BJ (cell line): ENCODE measurements at regions not wholly inside any gene's neighbourhood (a gene's known extent, or its start where the extent isn't known, plus 50 kb on each side); places are given as distances from the start of the nearest gene placed in this dataset.
A peak's percentile ranks its signal among the peaks of the same experiment; 100 is the strongest.

ENCODE experiments used
- CTCF ChIA-PET: fragments of 350-600 bp; formaldehyde crosslinking; extraction: SDS; loops from one replicate; lab custom pipeline; 2021; ENCODE audit warnings: antibody characterized with exemption, inconsistent platforms; lab: Yijun Ruan, JAX
- POLR2A ChIA-PET: fragments of 300-600 bp; sonication (Branson Sonifier 250); formaldehyde crosslinking; extraction: SDS; loops from one replicate; lab custom pipeline; 2021; ENCODE audit warnings: antibody characterized with exemption; lab: Charles Lee
- DNase-seq: peaks from one replicate; pipeline ENCODE4 v3.0.0-alpha.2; 2011; ENCODE audit warnings: low read depth
- H3K27me3 ChIP-seq: 2 replicates; pipeline ENCODE4 v1.6.0; 2011; ENCODE audit warnings: low read length; ENCODE audit not compliant: control insufficient read depth, insufficient read depth
- H3K36me3 ChIP-seq: 2 replicates; pipeline ENCODE4 v1.5.1; 2011; ENCODE audit warnings: low read length; ENCODE audit not compliant: control insufficient read depth, insufficient read depth
- H3K4me3 ChIP-seq: 2 replicates; pipeline ENCODE4 v1.5.1; 2011; ENCODE audit warnings: low read depth, mild to moderate bottlenecking, control low read depth, low read length
- TF ChIP-seq, protein P1 (sequence below): IDR thresholded peaks from 2 replicates; pipeline ENCODE4 v1.5.1; 2011; ENCODE audit warnings: low read depth, mild to moderate bottlenecking, control low read depth, inconsistent platforms, low read length, moderate library complexity; ENCODE audit not compliant: insufficient read depth

GRCh38 chr22:22408731-22409696, 99.5 kb downstream of the ZNF280B start:
- ChIA-PET CTCF (interaction anchor here (0.7 to 1.7 kb wide), 5 partner anchors 14 to 201 kb away, joined by 3 to 4 read pairs (median 3); no protein-coding TSS in a partner anchor), POLR2A (no interaction called here)
- H3K4me3 ChIP-seq, result no peak overlapping the region
- H3K36me3 ChIP-seq, result no peaks in the 10 kb centered on the region
- no peak for DNase-seq
- no peaks in the 10 kb centered on the region; the same call in 1 of the 2 replicates for H3K27me3 ChIP-seq
- TF ChIP-seq, protein P1, sequence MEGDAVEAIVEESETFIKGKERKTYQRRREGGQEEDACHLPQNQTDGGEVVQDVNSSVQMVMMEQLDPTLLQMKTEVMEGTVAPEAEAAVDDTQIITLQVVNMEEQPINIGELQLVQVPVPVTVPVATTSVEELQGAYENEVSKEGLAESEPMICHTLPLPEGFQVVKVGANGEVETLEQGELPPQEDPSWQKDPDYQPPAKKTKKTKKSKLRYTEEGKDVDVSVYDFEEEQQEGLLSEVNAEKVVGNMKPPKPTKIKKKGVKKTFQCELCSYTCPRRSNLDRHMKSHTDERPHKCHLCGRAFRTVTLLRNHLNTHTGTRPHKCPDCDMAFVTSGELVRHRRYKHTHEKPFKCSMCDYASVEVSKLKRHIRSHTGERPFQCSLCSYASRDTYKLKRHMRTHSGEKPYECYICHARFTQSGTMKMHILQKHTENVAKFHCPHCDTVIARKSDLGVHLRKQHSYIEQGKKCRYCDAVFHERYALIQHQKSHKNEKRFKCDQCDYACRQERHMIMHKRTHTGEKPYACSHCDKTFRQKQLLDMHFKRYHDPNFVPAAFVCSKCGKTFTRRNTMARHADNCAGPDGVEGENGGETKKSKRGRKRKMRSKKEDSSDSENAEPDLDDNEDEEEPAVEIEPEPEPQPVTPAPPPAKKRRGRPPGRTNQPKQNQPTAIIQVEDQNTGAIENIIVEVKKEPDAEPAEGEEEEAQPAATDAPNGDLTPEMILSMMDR, result peak; percentile 56

- CTCF ChIA-PET, result interaction anchor here (0.9 to 1.7 kb wide), 2 partner anchors 66 to 202 kb away, joined by 3 to 4 read pairs; no protein-coding TSS in a partner anchor
- no peaks in the 10 kb centered on the region for H3K36me3 ChIP-seq
- peaks cover 3% of the 10 kb centered on the region for H3K27me3 ChIP-seq
- no peak for DNase-seq
- POLR2A ChIA-PET, result no interaction called here
- H3K4me3 ChIP-seq, result no peak overlapping the region
- TF ChIP-seq, protein P1, result no peak
Observed at GRCh38 chr22:22410121-22410520, 98.4 kb downstream of the ZNF280B start.

DNA sequence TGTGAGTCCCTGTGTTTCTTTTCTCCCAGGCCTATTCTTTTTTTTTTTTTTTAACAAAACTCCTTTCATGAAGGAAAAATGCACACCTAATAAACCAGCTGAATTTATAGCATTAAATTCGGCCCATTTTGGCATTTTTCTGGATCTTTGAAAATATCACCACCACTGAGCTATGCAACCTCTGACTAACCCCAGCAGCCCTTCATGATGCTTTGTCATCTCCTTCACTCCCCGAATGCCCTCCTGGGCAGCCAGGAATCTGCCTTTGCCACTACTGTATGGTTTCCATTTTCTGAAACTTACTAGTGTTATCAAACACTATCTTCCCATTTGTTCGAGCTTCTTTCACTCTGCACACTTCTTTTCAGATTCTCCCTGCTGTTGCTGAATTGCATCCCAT, 97.9 kb downstream of the ZNF280B start:
- ChIA-PET POLR2A (no interaction called here), CTCF (no interaction called here)
- TF ChIP-seq, protein P1, result no peak
- Histone ChIP-seq H3K27me3 (peaks cover 3% of the 10 kb centered on the region), H3K36me3 (no peaks in the 10 kb centered on the region), H3K4me3 (no peak overlapping the region)
- DNase-seq, result no peak

DNA sequence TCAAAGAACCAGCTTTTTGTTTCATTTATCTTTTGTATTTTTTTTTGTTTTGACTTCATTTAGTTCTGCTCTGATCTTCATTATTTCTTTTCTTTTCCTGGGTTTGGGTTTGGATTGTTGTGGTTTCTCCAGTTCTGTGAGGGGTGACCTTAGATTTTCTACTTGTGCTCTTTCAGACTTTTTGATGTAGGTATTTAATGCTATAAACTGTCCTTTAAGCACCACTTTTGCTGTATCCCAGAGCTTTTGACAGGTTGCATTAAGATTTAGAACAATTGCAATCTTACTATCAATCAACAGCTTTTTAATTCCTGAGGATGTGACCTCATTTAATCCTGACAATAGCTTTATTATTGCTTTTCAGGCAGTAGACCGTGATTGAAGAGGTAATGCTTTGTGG, 94.3 kb downstream of the ZNF280B start:
- DNase-seq, result no peak
- POLR2A ChIA-PET, result no interaction called here
- TF ChIP-seq, protein P1, result no peak
- peaks cover 3% of the 10 kb centered on the region for H3K27me3 ChIP-seq
- CTCF ChIA-PET, result interaction anchor here (2.7 kb wide), 1 partner anchor 8 kb away, joined by 11 read pairs; no protein-coding TSS in a partner anchor
- no peaks in the 10 kb centered on the region for H3K36me3 ChIP-seq
- H3K4me3 ChIP-seq, result no peak overlapping the region

GRCh38 chr22:22417495-22418162, 90.9 kb downstream of the ZNF280B start:
- POLR2A ChIA-PET, result no interaction called here

More at GRCh38 chr22:22417495-22418162, 90.9 kb downstream of the ZNF280B start:
- Histone ChIP-seq H3K27me3 (peaks cover 3% of the 10 kb centered on the region), H3K36me3 (no peaks in the 10 kb centered on the region), H3K4me3 (no peak overlapping the region)
- TF ChIP-seq, protein P1, result no peak
- CTCF ChIA-PET, result no interaction called here
- no peak for DNase-seq
